ENCODE measurements at regions not wholly inside any gene's neighbourhood (a gene's known extent, or its start where the extent isn't known, plus 50 kb on each side); places are given as distances from the start of the nearest gene placed in this dataset.
"Not testable (repeated sequence)": the region's sequence is repeated elsewhere in the genome, so short reads cannot be mapped to it uniquely, and the experiment has no call there.

GRCh38 chrX:1053600-1053999 lies 158.8 kb downstream of the CRLF2 start:
- not testable (repeated sequence) for DNase-seq

- no peak for DNase-seq
These were observed 159.4 kb downstream of the CRLF2 start for GRCh38 chrX:1053072-1053471.

- no peak for DNase-seq
These were observed 160.4 kb downstream of the CRLF2 start for GRCh38 chrX:1052021-1052420.

- DNase-seq = no peak
These were observed 161.0 kb downstream of the CRLF2 start for GRCh38 chrX:1051421-1051820.

GRCh38 chrX:1045680-1046314 lies 166.7 kb downstream of the CRLF2 start:
- no peak for DNase-seq

- DNase-seq = no peak
These were observed 171.4 kb downstream of the CRLF2 start for GRCh38 chrX:1041091-1041490.

GRCh38 chrX:1035931-1036330 lies 176.5 kb downstream of the CRLF2 start:
- not testable (repeated sequence) for DNase-seq

GRCh38 chrX:1035206-1035605 lies 177.2 kb downstream of the CRLF2 start:
- DNase-seq = no peak

- no peak for DNase-seq
These were observed 177.7 kb downstream of the CRLF2 start for GRCh38 chrX:1034717-1035116.

GRCh38 chrX:1031521-1032430 lies 180.7 kb downstream of the CRLF2 start:
- no peak for DNase-seq

GRCh38 chrX:1029494-1029893 lies 183.0 kb downstream of the CRLF2 start:
- DNase-seq = no peak

- DNase-seq = no peak
These were observed 184.8 kb downstream of the CRLF2 start for GRCh38 chrX:1027680-1028079.

GRCh38 chrX:1027133-1027532 lies 185.3 kb downstream of the CRLF2 start:
- no peak for DNase-seq

- no peak for DNase-seq
These were observed 186.0 kb downstream of the CRLF2 start for GRCh38 chrX:1026263-1027015.

- no peak for DNase-seq
These were observed 187.0 kb downstream of the CRLF2 start for GRCh38 chrX:1025413-1025812.

GRCh38 chrX:1023676-1024075 lies 188.8 kb downstream of the CRLF2 start:
- DNase-seq = no peak

- not testable (repeated sequence) for DNase-seq
These were observed 191.0 kb downstream of the CRLF2 start for GRCh38 chrX:1021314-1021993.

- no peak for DNase-seq
These were observed 191.7 kb downstream of the CRLF2 start for GRCh38 chrX:1020634-1021166.

GRCh38 chrX:1016926-1017325 lies 195.5 kb downstream of the CRLF2 start:
- not testable (repeated sequence) for DNase-seq

- DNase-seq = not testable (repeated sequence)
These were observed 196.2 kb downstream of the CRLF2 start for GRCh38 chrX:1016281-1016680.

- no peak for DNase-seq
These were observed 199.7 kb downstream of the CRLF2 start for GRCh38 chrX:1012678-1013300.

- no peak for DNase-seq
These were observed 200.7 kb downstream of the CRLF2 start for GRCh38 chrX:1011691-1012283.

Data from T-helper 9 cell (primary cell).